C1 segment of cervical spinal cord (tissue), 14 donors: ENCODE measurements at regions not wholly inside any gene's neighbourhood (a gene's known extent, or its start where the extent isn't known, plus 50 kb on each side); places are given as distances from the start of the nearest gene placed in this dataset.
"Not testable (repeated sequence)": the region's sequence is repeated elsewhere in the genome, so short reads cannot be mapped to it uniquely, and the experiment has no call there.

Experiments
- DNase-seq, 14 donors: peaks; one replicate each; lab custom pipeline; 2025; lab: John Stamatoyannopoulos, UW

GRCh38 chr6:109875973-109876372 is 102.1 kb upstream of the GPR6 start:
- no peak for DNase-seq

GRCh38 chr6:109877028-109878004 is 100.8 kb upstream of the GPR6 start:
- no peak for DNase-seq

DNA sequence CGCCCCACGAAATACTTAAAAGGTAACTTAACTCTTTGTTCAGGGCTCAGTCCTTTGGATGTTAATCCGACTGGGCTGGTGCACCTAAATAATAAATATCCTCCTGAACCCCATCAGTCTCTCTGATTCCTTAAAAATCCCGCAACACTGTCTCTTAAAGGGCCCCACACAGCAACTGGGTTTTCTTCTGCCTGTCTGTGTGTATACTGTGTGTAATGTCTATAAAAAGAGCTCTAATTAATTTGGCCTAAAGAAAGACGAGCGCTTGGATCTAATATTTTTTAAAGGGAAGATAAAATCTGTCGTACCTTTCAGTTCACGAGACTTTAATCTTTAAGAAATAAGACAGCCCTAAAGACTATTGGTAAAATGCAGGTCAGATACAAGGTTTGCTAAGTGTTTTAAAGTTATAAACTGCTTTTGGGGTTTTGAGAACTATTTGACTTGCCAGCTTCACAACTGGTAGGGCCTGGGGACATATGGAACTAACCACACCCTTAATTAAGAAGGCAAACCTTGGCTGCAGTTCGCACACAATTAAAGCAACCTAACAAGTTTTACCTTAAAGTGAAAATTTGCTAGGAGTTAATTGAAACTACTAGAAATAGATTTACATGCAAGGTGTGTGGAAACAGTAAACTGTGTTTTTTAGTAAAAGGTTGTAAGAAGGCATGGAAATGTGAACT is 100.0 kb upstream of the GPR6 start:
- not testable (repeated sequence) for DNase-seq

- DNase-seq: not testable (repeated sequence)
Observed at GRCh38 chr6:109879081-109879480, 99.0 kb upstream of the GPR6 start.

DNA sequence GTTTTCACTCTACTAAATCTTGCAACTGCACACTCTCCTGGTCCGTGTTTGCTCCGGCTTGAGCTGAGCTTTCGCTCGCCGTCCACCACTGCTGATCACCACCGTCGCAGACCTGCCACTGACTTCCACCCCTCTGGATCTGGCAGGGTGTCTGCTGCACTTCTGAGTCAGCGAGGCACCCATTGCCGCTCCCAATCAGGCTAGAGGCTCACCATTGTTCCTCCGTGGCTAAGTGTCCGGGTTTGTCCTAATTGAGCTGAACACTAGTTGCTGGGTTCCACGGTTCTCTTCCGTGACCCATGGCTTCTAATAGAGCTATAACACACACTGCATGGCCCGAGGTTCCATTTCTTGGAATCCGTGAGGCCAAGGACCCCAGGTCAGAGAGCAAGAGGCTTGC is 98.6 kb upstream of the GPR6 start:
- DNase-seq: no peak

DNA sequence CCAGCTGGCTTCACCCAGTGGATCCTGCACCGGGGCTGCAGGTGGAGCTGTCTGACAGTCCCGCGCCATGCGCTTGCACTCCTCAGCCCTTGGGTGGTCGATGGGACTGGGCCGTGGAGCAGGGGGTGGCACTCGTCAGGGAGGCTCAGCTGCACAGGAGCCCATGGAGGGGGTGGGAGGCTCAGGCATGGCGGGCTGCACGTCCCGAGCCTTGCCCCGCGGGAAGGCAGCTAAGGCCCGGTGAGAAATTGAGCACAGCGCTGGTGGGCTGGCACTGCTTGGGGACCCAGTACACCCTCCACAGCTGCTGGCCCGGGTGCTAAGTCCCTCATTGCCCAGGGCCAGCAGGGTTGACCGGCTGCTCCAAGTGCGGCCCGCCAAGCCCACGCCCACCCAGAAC is 97.0 kb upstream of the GPR6 start:
- not testable (repeated sequence) for DNase-seq

DNA sequence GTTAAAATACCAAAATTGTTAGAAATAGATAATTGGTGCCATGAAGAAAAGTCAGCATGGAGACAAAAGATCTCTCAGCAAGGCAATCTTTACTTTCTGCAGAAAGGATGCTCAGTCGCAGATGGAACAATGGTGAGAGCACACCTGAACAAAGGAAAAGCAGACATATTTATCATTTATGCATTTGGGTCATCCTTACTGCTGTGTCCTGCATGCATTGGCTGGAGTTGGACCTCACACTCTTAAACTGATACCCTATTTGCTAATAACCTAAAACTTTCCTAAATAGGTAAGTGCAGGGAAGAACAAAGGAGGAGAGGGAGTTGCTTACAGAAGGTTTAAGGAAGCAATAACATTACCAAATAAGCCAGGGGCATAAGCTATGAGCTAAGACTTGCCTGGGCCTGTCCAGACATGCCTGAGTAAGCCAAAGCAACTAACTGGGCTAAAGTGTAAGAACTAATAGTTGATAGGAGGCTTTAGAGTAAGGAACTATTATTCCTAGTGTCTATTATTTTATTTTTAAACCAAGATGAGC is 96.1 kb upstream of the GPR6 start:
- DNase-seq: not testable (repeated sequence)

- DNase-seq: peak in 1 of 14 donors; percentile 9
Observed at GRCh38 chr6:109891924-109892323, 86.2 kb upstream of the GPR6 start.

- DNase-seq: peak in 3 of 14 donors; percentile 11 to 95 (median 29)
Observed at GRCh38 chr6:109892451-109893435, 85.4 kb upstream of the GPR6 start.

DNA sequence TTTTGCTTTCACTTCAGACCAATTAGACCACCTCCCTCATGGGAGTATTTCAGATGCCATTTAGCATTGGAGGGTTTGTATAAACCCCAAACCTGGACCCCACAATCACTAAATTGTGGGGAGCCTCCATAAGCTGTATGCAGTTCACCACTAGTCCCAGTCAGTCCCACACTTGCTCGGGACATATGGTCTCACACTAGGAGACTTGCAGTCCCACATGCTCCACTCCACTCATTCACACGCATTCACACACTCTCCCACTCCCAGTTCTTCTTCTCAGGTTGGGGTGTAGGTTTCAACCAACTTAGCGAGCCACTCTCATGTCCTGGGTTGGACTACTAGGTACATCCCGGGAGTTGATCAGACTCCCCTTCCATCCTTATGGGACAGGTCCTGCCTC is 84.5 kb upstream of the GPR6 start:
- peak in 1 of 14 donors; percentile 45 for DNase-seq

DNA sequence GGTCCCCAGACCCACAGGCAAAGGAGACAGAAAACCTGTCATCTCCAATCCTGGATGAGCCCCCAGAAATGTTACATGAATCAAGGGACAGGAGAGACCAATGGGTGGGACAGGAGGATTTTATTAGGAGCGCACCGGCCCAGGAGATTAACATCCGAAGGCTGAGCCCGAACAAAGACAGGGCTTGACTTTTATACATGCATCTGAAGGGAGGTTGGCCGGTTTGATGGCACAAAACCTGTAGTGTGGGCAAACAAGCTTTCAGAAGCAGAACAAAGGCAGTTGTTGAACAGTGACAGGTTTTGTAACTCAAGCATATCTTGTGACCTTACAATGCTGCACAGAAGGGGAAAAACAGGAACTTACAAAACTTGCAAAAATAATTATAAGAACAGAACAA is 83.9 kb upstream of the GPR6 start:
- DNase-seq: no peak

- DNase-seq: no peak
Observed at GRCh38 chr6:109896341-109896740, 81.8 kb upstream of the GPR6 start.

GRCh38 chr6:109897025-109897424 is 81.1 kb upstream of the GPR6 start:
- no peak for DNase-seq

GRCh38 chr6:109897561-109898080 is 80.5 kb upstream of the GPR6 start:
- DNase-seq: no peak

- DNase-seq: no peak
Observed at GRCh38 chr6:109901976-109902375, 76.1 kb upstream of the GPR6 start.

DNA sequence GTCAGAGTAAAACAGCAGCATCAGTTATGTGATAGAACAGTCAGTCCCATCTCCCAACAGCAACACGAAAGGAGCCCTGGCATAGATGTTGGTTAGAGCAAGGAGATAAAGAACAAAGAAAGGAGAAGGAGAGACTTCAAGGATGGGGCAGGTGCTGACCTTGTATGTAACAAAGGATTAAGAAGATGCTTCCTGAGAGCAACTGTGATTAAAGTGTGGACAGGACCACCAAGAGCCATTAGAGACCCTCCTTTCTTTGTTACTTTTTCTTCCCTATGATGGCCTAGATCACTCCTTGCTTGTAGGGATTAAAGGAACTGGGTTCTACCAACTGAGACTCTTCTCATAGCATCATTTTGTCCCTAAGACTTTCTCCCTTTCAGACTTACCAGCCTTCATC is 75.2 kb upstream of the GPR6 start:
- DNase-seq: no peak

- DNase-seq: no peak
Observed at GRCh38 chr6:109910571-109910970, 67.5 kb upstream of the GPR6 start.

DNA sequence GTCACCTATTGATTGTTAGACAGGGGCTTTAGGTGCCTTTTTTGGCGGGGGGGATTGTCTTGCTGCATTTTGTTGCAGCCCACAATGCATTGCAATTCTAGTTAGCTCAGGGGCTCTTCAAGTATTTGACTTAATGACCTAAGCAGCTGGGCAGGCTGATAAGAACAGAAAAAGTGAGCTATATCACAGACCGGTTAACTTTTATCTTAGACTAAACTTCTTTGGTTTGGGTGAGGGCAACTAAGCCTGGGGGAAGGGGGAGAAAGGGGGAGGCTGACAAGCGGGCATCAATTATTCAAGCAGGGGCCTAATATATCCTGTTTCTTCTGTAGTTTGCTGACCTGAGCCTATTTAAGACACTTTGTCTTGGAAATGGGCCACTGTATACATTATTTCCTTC is 66.0 kb upstream of the GPR6 start:
- no peak for DNase-seq

DNA sequence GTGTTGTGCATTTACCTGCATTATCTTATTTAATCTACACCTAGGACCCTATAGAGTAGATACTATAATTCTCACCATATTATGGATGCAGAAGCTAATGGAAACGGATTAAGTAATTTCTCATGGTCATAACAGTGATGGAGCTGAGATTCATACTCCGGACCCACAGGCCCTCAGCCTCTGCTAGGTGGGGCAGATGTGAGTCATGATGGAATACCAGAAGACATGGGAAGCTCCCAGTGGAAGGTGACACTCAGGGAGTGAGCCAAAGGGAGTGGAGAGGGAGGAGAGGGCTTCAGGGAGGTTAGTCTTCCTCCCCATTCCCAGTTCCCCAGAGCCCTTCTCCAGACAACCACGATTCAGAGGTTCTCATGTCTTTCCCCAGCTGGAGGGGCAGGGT is 65.2 kb upstream of the GPR6 start:
- DNase-seq: no peak

GRCh38 chr6:109915748-109916147 is 62.4 kb upstream of the GPR6 start:
- DNase-seq: not testable (repeated sequence)

GRCh38 chr6:109916759-109917158 is 61.4 kb upstream of the GPR6 start:
- DNase-seq: no peak
